GM19023 (cell line): ENCODE measurements at regions not wholly inside any gene's neighbourhood (a gene's known extent, or its start where the extent isn't known, plus 50 kb on each side); places are given as distances from the start of the nearest gene placed in this dataset.
"Not testable (repeated sequence)": the region's sequence is repeated elsewhere in the genome, so short reads cannot be mapped to it uniquely, and the experiment has no call there.

Experiments used
- ATAC-seq: cut with Tn5 transposase; IDR thresholded peaks from one replicate; pipeline ENCODE4 v1.9.1; 2021; ENCODE audit warnings: mild to moderate bottlenecking, moderate library complexity; ENCODE audit not compliant: unreplicated experiment

GRCh38 chr5:136560126-136560525 is 194.8 kb upstream of the TRPC7 start:
- no peak for ATAC-seq

GRCh38 chr5:136559651-136560050 is 194.3 kb upstream of the TRPC7 start:
- ATAC-seq: no peak

DNA sequence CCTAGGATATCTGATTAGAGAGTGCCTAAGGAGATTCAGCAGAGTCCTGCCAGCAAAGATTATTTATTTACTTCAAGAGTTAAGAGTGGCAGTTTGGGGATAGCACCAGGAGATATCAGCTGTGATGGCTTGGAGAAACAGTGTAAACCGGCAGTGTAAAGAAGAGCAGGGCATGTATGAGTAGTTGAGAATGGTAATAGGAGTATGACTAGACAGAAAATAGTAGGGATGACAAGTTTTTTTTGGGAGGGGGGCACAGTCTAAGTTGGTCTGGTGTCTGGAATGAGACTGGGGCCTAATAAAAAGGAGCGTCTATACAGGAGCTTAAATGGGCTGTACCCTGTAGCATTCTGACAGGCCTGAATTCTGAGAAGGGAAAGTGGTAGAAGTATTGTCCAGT is 181.8 kb upstream of the TRPC7 start:
- ATAC-seq: not testable (repeated sequence)

GRCh38 chr5:136546441-136546840 is 181.1 kb upstream of the TRPC7 start:
- not testable (repeated sequence) for ATAC-seq

DNA sequence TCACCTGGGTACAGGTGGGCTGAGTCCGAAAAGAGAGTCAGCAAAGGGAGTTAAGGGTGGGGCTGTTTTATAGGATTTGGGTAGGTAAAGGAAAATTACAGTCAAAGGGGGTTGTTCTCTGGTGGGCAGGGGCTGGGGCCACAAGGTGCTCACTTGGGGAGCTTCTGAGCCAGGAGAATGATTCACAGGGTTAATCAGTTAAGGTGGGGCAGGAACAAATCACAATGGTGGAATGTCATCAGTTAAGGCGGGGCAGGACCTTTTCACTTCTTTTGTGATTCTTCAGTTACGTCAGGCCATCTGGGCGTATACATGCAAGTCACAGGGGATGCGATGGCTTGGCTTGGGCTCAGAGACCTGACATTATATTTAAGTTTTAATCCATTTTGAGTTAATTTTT is 179.7 kb upstream of the TRPC7 start:
- ATAC-seq: not testable (repeated sequence)

GRCh38 chr5:136538534-136538933 is 173.2 kb upstream of the TRPC7 start:
- ATAC-seq: no peak

DNA sequence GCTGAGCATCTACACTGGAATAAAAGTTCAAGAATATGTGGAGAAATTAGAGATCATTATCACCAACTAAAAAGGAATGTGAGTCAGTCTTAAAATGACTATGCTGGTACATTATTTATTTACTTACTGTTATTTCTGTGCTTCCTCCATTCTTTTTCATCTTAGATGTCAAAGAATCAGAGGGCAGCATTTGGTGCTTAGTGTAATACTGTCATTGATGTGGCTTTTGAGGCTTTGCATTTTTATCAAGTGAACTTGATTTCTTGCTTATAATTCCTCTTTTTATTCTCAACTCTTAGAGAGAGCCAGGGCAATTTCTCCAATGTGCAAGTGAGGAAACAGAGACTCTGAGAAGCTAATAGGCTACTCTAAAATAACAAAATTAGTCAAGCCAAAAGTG is 163.7 kb upstream of the TRPC7 start:
- no peak for ATAC-seq

GRCh38 chr5:136528481-136529030 is 163.2 kb upstream of the TRPC7 start:
- no peak for ATAC-seq

DNA sequence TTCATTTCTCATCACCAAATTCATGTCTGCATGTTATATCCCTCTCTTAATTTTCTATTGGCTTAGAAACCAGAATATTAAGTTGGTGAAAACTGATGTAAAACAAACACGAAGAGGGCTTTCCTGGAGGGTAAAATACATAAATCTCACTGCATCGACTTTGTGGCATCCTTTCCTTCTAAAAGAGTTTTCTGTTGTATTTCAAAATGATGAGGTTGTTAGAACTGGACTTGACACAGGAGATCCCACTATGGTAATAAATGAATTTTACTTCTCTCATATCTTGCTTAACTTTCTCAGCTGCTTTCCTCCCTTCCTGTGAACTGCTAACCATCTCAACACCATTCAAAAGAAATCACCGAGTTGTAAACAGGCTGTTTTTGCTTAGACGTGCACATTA is 162.0 kb upstream of the TRPC7 start:
- no peak for ATAC-seq

DNA sequence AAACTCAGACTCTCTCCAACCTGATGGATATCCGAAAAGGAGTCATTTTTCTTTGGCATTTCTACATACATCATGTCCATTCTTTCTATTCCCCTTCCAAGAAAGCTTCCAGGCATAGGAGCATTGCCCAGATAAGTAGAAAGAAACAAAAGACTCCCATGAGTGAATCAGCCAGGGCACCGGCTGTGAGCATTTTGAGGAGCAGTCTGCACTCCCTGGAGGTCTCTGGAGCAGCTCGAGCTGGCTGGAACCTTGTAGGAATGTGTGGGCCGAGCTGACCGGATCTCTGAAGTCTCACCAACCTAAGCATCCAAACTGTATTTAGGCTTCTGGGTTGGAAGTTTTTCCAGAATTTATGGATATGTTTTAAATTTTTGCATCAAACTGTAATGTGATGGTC is 161.4 kb upstream of the TRPC7 start:
- ATAC-seq: no peak

GRCh38 chr5:136526021-136526420 is 160.7 kb upstream of the TRPC7 start:
- no peak for ATAC-seq

DNA sequence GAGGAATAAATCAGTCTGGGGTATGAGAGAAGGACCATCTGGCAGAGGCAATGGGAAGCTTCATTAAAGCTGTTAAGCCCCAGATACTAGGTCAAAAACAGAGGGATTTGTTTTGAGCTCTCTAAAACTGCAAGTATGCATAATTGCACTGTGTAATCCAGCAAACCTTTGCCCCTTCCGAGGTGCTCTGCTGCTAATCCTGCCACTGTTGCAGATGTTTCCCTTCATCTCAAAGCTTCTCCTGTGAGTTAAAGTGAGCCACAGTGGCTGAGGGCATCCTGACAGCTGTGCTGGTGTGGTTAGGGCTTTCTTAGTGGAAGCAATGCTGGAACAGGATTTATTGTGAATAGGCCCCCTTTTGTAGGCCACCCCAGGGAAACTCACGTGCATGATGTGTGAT is 160.3 kb upstream of the TRPC7 start:
- ATAC-seq: no peak

- ATAC-seq: no peak
These were observed 157.0 kb upstream of the TRPC7 start for GRCh38 chr5:136522217-136522956.

DNA sequence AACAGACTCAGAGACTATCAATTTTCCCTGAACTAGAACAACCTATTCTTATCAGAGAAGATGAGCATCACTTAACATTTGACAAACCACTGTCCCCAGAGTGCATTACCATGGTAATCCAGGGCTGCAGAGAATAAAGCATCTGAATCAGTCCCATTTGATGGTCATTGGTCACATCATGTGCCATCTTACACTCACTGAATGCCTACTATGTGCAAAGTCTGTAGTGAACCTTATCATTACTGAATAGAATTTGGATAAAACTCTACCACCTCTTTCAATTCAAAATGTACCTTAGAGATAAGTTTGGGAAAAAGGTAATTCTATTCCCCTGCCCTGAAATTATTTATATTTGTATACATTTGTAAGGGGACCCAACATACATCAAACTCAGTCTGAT is 156.4 kb upstream of the TRPC7 start:
- ATAC-seq: no peak

DNA sequence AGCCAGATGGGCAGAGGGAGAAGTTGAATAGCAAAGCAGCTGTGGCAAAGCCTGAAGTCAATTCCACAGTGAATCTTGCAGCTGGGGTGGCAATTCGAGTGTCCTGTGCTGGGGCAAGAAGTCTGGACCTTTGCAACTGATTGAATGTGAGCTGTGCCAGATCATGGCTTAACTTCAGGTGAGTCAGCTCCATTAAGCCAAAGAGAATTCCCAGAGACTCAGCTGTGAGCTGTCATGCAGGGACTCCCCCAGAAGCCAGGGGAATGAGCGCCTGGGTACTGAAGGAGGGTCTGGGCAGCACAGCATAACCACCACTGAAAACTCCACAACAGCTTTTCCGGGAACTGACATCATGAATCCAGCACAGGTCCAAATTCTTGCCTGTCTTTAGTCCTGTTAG is 153.5 kb upstream of the TRPC7 start:
- ATAC-seq: no peak

- ATAC-seq: no peak
These were observed 152.8 kb upstream of the TRPC7 start for GRCh38 chr5:136518174-136518573.

GRCh38 chr5:136517755-136518154 is 152.4 kb upstream of the TRPC7 start:
- no peak for ATAC-seq

GRCh38 chr5:136516637-136517036 is 151.3 kb upstream of the TRPC7 start:
- ATAC-seq: no peak

- ATAC-seq: no peak
These were observed 148.1 kb upstream of the TRPC7 start for GRCh38 chr5:136513430-136513829.

- no peak for ATAC-seq
These were observed 145.7 kb upstream of the TRPC7 start for GRCh38 chr5:136511046-136511445.

DNA sequence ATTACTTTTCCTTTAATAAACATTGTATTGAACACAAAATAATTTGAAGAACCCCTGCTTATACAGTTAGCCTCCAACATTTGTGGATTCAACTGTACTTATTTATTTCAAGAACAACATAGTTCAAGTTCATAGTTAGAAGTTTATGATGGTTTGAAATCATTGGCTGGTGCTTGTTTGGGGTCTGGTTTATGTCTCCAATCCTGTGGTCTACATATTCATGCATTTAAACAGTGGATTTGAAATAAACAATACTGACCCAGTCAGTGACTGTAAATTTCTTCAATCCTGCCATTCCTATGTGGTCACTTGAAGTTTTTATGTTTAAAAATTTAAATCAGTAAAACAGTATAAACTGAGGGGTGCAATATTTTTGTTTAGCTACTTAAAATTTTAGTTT is 145.1 kb upstream of the TRPC7 start:
- ATAC-seq: no peak

GRCh38 chr5:136506131-136506530 is 140.8 kb upstream of the TRPC7 start:
- ATAC-seq: no peak

DNA sequence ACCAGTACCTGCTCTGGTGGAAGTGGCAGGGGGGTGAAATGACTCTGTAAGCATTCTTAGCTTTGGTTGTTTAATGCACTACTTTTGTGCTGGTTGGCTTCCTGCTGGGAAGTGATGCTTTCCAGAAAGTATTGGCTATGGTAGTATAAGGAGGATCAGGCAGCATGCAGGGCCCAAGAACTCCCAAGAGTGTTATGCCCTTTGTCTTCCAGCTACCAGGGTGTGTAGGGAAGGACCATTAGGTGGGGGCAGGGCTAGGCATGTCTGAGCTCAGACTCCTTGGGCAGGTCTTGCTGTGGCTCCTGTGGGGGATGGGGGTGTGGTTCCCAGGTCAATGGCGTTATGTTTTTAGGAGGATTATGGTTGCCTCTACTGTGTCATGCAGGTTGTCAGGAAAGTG is 135.8 kb upstream of the TRPC7 start:
- no peak for ATAC-seq
